ENCODE measurements at regions not wholly inside any gene's neighbourhood (a gene's known extent, or its start where the extent isn't known, plus 50 kb on each side); places are given as distances from the start of the nearest gene placed in this dataset.

- no peak for TF ChIP-seq CTCF (conservative IDR thresholded peaks at IDR 0.05; ENCODE audit: low read length)
- no peak for TF ChIP-seq EZH2phosphoT487 (IDR thresholded peaks at IDR 0.05; ENCODE audit: borderline replicate concordance, low read depth, low read length)
Measured at GRCh38 chr12:85633491-85633890, 202.7 kb downstream of the RASSF9 start.

All from OCI-LY7 (cell line).